Breast epithelium (tissue), 4 donors: ENCODE measurements at regions not wholly inside any gene's neighbourhood (a gene's known extent, or its start where the extent isn't known, plus 50 kb on each side); places are given as distances from the start of the nearest gene placed in this dataset.

Experiments used
- DNase-seq, 2 donors: peaks; one replicate each; pipeline ENCODE4 v3.0.0-alpha.2; 2019; ENCODE audit warnings: low spot score in 2 of 2
- H3K27ac ChIP-seq, 2 donors: fragments of 200-600 bp; sonication (generic) in 1 of 2; one replicate each; pipeline ENCODE4 v1.5.1; 2016 to 2019; ENCODE audit warnings: mild to moderate bottlenecking in 1 of 2
- H3K27me3 ChIP-seq, 2 donors: fragments of 200-600 bp; sonication (generic) in 1 of 2; one replicate each; pipeline versions ENCODE4 v1.5.1 to v1.6.0; 2017 to 2019; ENCODE audit warnings: control low read depth in 1 of 2, mild to moderate bottlenecking in 1 of 2
- H3K36me3 ChIP-seq: fragments of 200-600 bp; one replicate; pipeline ENCODE4 v1.5.1; 2019
- H3K4me1 ChIP-seq, 2 donors: fragments of 200-600 bp; sonication (generic); one replicate each; pipeline ENCODE4 v1.5.1; 2016 to 2019; ENCODE audit warnings: control low read depth in 1 of 2
- H3K4me3 ChIP-seq, 3 donors: fragments of 200-600 bp; sonication (generic); 1 replicate in 2 of 3; 2 replicates in 1 of 3; pipeline ENCODE4 v1.5.1; 2016 to 2019; ENCODE audit warnings: mild to moderate bottlenecking in 3 of 3, moderate library complexity in 2 of 3
- H3K9me3 ChIP-seq, 2 donors: fragments of 200-600 bp; sonication (generic) in 1 of 2; one replicate each; pipeline ENCODE4 v1.5.1; 2016 to 2019; ENCODE audit warnings: control low read depth in 1 of 2
- CTCF ChIP-seq, 3 donors: fragments of 450-650 bp; IDR thresholded peaks; one replicate each; pipeline ENCODE4 v1.5.1; 2016 to 2017; ENCODE audit warnings: antibody characterized with exemption in 3 of 3, mild to moderate bottlenecking in 3 of 3, moderate library complexity in 3 of 3
- POLR2A ChIP-seq: fragments of 450-650 bp; IDR thresholded peaks from one replicate; pipeline ENCODE4 v1.6.1; 2016; ENCODE audit warnings: antibody characterized with exemption, mild to moderate bottlenecking, moderate library complexity
- POLR2AphosphoS5 ChIP-seq, 3 donors: sonication (generic); formaldehyde crosslinking; IDR thresholded peaks; one replicate each; pipeline ENCODE4 v1.6.1; 2017; ENCODE audit warnings: antibody characterized with exemption in 3 of 3
- intact Hi-C: fragments of 100-400 bp; cut with DNase I; formaldehyde crosslinking; loops from one replicate; pipeline ENCODE4 v1.15.1; 2023; ENCODE audit warnings: low total_unique reads

GRCh38 chr1:101706366-101706765 lies 290.4 kb downstream of the OLFM3 start:
- Histone ChIP-seq H3K4me3 (no peak overlapping the region), H3K4me1 (no peaks in the 10 kb centered on the region), H3K9me3 (no peaks in the 10 kb centered on the region), H3K27me3 (no peaks in the 10 kb centered on the region), H3K36me3 (no peaks in the 10 kb centered on the region), H3K27ac (no peak overlapping the region)
- DNase-seq = no peak
- TF ChIP-seq CTCF (IDR thresholded peaks at IDR 0.05) (no peak), POLR2AphosphoS5 (IDR thresholded peaks at IDR 0.05) (no peak), POLR2A (no peak)
- intact Hi-C loops = no loop called here

GRCh38 chr1:101709721-101710120 lies 287.0 kb downstream of the OLFM3 start:
- Histone ChIP-seq H3K27ac (no peak overlapping the region), H3K4me3 (no peak overlapping the region), H3K36me3 (no peaks in the 10 kb centered on the region), H3K9me3 (no peaks in the 10 kb centered on the region), H3K27me3 (no peaks in the 10 kb centered on the region), H3K4me1 (no peaks in the 10 kb centered on the region)
- intact Hi-C loops = no loop called here
- no peak for DNase-seq
- TF ChIP-seq POLR2AphosphoS5 (IDR thresholded peaks at IDR 0.05) (no peak), CTCF (IDR thresholded peaks at IDR 0.05) (no peak), POLR2A (no peak)

- H3K27me3 ChIP-seq = no peaks in the 10 kb centered on the region
- no peak overlapping the region for H3K27ac ChIP-seq
- H3K9me3 ChIP-seq = no peaks in the 10 kb centered on the region
- no peaks in the 10 kb centered on the region for H3K4me1 ChIP-seq
- no peaks in the 10 kb centered on the region for H3K36me3 ChIP-seq
- intact Hi-C loops = no loop called here
- H3K4me3 ChIP-seq = no peak overlapping the region
- no peak for TF ChIP-seq CTCF (IDR thresholded peaks at IDR 0.05)
- no peak for TF ChIP-seq POLR2A
- no peak for TF ChIP-seq POLR2AphosphoS5 (IDR thresholded peaks at IDR 0.05)
- DNase-seq = no peak
These were observed 283.0 kb downstream of the OLFM3 start for GRCh38 chr1:101713760-101714159.

- no peak for TF ChIP-seq POLR2A
- no peak for TF ChIP-seq CTCF (IDR thresholded peaks at IDR 0.05)
- no peak for TF ChIP-seq POLR2AphosphoS5 (IDR thresholded peaks at IDR 0.05)
- no peaks in the 10 kb centered on the region for H3K27me3 ChIP-seq
- no peak overlapping the region for H3K27ac ChIP-seq
- H3K36me3 ChIP-seq = no peaks in the 10 kb centered on the region
- no peaks in the 10 kb centered on the region for H3K4me1 ChIP-seq
- no peak overlapping the region for H3K4me3 ChIP-seq
- intact Hi-C loops = no loop called here
- DNase-seq = no peak
- H3K9me3 ChIP-seq = no peaks in the 10 kb centered on the region
These were observed 273.3 kb downstream of the OLFM3 start for GRCh38 chr1:101723415-101723814.

GRCh38 chr1:101728029-101728428 lies 268.7 kb downstream of the OLFM3 start:
- no peaks in the 10 kb centered on the region for H3K9me3 ChIP-seq
- no peak for DNase-seq
- intact Hi-C loops = no loop called here
- H3K27me3 ChIP-seq = no peaks in the 10 kb centered on the region
- no peak overlapping the region for H3K27ac ChIP-seq
- no peaks in the 10 kb centered on the region for H3K4me1 ChIP-seq
- H3K36me3 ChIP-seq = no peaks in the 10 kb centered on the region
- TF ChIP-seq CTCF (IDR thresholded peaks at IDR 0.05) (no peak), POLR2AphosphoS5 (IDR thresholded peaks at IDR 0.05) (no peak), POLR2A (no peak)
- no peak overlapping the region for H3K4me3 ChIP-seq
